H1 (cell line): ENCODE measurements at regions not wholly inside any gene's neighbourhood (a gene's known extent, or its start where the extent isn't known, plus 50 kb on each side); places are given as distances from the start of the nearest gene placed in this dataset.

Experiments
- CHD2 ChIP-seq: IDR thresholded peaks from 2 replicates; pipeline ENCODE4 v1.6.1; 2012; ENCODE audit warnings: low read length, improper control_type of control experiment
- CTCF ChIP-seq, 3 experiments: IDR thresholded peaks; 1 replicate in 2 of 3; 2 replicates in 1 of 3; pipeline versions ENCODE4 v1.5.1 to v1.6.1; 2011; ENCODE audit warnings: low read length in 3 of 3, mild to moderate bottlenecking in 3 of 3, inconsistent platforms in 2 of 3, low read depth in 1 of 3, moderate library complexity in 1 of 3; ENCODE audit not compliant: insufficient read depth in 1 of 3; ENCODE audit errors: control extremely low read depth in 1 of 3
- FOSL1 ChIP-seq: IDR thresholded peaks from 2 replicates; pipeline ENCODE4 v1.6.1; 2011; ENCODE audit warnings: mild to moderate bottlenecking, low read depth, low read length, moderate library complexity; ENCODE audit not compliant: insufficient read depth
- JUN ChIP-seq: IDR thresholded peaks from 2 replicates; pipeline ENCODE4 v1.6.1; 2011; ENCODE audit warnings: low read depth, mild to moderate bottlenecking, improper control_type of control experiment, low read length
- JUND ChIP-seq: IDR thresholded peaks from 2 replicates; pipeline ENCODE4 v1.6.1; 2011; ENCODE audit warnings: mild to moderate bottlenecking, improper control_type of control experiment, low read length
- NANOG ChIP-seq: IDR thresholded peaks from 2 replicates; pipeline ENCODE4 v1.6.1; 2011; ENCODE audit warnings: low read length, low read depth, mild to moderate bottlenecking, inconsistent platforms; ENCODE audit not compliant: insufficient read depth, poor library complexity, severe bottlenecking
- ZNF274 ChIP-seq: IDR thresholded peaks from 2 replicates; pipeline ENCODE4 v1.7.0; 2012; ENCODE audit warnings: low read length, borderline replicate concordance; ENCODE audit errors: extremely low read depth

- TF ChIP-seq JUND (no peak), ZNF274 (no peak), NANOG (no peak), FOSL1 (no peak), CHD2 (no peak), CTCF (IDR thresholded peaks at IDR 0.05; ENCODE audit: control extremely low read depth in 1 of 3, insufficient read depth in 1 of 3, low read depth in 1 of 3, low read length in 3 of 3) (no peak), JUN (no peak)
Measured at GRCh38 chr4:92182006-92182735, 121.6 kb upstream of the GRID2 start (continued).
